ENCODE measurements at regions not wholly inside any gene's neighbourhood (a gene's known extent, or its start where the extent isn't known, plus 50 kb on each side); places are given as distances from the start of the nearest gene placed in this dataset.
"Not testable (repeated sequence)": the region's sequence is repeated elsewhere in the genome, so short reads cannot be mapped to it uniquely, and the experiment has no call there.

DNA sequence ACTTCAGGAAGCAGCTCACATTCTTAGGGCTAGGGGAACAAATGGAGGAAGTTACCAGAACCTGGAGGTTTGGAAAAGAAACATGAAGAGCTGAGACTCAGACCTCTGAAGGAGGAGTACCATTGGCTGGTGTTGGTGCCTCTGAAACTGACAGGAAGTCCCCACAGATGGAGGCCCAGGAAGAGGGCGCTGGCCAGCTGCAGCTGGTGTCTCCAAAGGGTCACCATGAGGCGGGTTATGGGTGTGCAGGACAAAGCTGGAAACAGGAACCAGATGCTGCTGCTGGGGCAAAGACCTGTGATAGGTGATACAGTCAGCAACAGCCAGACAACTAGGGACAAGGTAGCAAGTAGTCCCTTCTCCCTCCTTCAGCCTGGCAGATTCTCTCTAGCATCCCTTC lies 136.5 kb upstream of the SERPINE2 start:
- DNase-seq (ENCODE audit: low read depth in 2 of 2): no peak
- no peak overlapping the region for H3K4me3 ChIP-seq (replicated peaks in 1 of 2; ENCODE audit: low read depth in 2 of 2, low read length in 2 of 2)
- TF ChIP-seq, protein P1, sequence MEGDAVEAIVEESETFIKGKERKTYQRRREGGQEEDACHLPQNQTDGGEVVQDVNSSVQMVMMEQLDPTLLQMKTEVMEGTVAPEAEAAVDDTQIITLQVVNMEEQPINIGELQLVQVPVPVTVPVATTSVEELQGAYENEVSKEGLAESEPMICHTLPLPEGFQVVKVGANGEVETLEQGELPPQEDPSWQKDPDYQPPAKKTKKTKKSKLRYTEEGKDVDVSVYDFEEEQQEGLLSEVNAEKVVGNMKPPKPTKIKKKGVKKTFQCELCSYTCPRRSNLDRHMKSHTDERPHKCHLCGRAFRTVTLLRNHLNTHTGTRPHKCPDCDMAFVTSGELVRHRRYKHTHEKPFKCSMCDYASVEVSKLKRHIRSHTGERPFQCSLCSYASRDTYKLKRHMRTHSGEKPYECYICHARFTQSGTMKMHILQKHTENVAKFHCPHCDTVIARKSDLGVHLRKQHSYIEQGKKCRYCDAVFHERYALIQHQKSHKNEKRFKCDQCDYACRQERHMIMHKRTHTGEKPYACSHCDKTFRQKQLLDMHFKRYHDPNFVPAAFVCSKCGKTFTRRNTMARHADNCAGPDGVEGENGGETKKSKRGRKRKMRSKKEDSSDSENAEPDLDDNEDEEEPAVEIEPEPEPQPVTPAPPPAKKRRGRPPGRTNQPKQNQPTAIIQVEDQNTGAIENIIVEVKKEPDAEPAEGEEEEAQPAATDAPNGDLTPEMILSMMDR (IDR thresholded peaks at IDR 0.05; ENCODE audit: low read depth, low read length): no peak

DNA sequence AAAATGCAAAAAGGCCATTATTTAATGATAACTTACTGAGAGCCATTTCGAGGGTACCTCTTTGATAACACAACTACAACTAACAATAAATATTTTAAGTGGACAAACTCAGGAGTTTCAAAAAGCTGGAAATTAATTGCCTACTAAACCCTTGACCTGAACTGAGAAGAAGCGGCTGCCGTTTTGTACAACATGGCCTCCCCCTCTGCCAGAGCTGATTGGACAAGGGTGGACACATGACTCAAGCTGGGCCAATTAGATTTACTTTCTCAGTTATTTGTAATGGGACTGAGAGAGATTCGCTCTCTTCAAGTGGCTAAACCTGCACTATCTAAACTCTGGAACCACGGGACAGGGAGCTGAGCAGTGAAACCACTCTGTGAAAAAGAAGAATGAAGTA lies 135.9 kb upstream of the SERPINE2 start:
- DNase-seq (ENCODE audit: low read depth in 2 of 2): no peak
- no peak overlapping the region for H3K4me3 ChIP-seq (replicated peaks in 1 of 2; ENCODE audit: low read depth in 2 of 2, low read length in 2 of 2)
- TF ChIP-seq, protein P1 (IDR thresholded peaks at IDR 0.05; ENCODE audit: low read depth, low read length): no peak

DNA sequence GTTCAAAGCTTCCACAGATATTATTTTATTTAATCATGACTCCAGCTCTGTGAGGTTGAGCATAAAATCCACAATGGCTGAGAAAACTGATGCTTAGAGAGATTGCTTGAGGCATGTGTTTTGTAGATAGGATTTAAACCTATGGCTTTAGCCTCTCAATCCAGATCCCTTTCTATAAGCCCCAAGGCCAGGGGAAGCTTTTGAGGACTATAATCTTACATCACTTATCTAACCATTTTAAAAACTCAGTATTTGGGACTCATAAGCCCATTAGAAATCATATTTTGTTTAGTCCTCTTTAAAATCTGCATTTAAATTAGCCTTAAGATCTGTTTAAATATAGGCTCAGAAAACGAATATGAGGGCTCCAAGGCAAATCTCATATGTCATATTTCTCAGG lies 135.4 kb upstream of the SERPINE2 start:
- DNase-seq (ENCODE audit: low read depth in 2 of 2): no peak
- TF ChIP-seq, protein P1 (IDR thresholded peaks at IDR 0.05; ENCODE audit: low read depth, low read length): no peak
- no peak overlapping the region for H3K4me3 ChIP-seq (replicated peaks in 1 of 2; ENCODE audit: low read depth in 2 of 2, low read length in 2 of 2)

DNA sequence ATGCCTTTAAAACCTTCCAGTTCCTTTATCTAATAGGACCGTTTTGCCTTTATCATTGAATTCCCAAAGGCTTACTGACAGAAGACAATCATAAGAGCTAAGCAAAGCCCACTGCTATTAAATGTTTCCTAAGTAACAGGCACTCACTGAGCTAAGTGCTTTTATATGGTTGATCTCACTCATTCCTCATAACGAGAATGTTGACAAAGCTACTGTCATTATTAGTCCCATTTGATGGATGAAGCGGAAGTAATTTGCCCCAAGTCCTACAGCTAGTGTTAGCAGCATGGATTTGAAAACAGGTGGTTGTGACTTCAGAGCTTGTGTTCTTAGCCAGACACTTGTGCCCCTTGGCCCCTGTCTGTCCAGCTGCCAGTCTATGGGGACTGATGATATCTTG lies 134.8 kb upstream of the SERPINE2 start:
- H3K4me3 ChIP-seq (replicated peaks in 1 of 2; ENCODE audit: low read depth in 2 of 2, low read length in 2 of 2): no peak overlapping the region
- TF ChIP-seq, protein P1 (IDR thresholded peaks at IDR 0.05; ENCODE audit: low read depth, low read length): no peak
- DNase-seq (ENCODE audit: low read depth in 2 of 2): no peak

DNA sequence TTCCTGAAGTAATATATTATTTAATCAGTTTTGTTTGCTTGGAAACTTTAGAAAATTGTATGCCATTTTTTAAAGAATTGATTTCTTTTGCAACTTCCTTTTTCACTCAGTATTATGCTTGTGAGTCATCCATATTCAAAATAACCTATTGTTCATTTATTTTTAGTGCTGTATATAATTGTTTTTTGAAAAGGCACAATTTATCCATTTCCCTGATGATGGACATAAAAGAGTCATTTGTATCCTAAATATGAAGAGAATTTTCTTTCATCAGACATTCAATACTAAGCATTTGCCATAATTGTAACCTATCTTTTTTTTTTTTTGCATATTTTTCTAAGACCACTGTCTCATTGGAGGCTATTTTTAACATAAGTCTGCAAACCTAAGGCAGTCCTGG lies 134.1 kb upstream of the SERPINE2 start:
- TF ChIP-seq, protein P1 (IDR thresholded peaks at IDR 0.05; ENCODE audit: low read depth, low read length): no peak
- H3K4me3 ChIP-seq (replicated peaks in 1 of 2; ENCODE audit: low read depth in 2 of 2, low read length in 2 of 2): no peak overlapping the region
- DNase-seq (ENCODE audit: low read depth in 2 of 2): peak in 1 of 2 donors; percentile 49

DNA sequence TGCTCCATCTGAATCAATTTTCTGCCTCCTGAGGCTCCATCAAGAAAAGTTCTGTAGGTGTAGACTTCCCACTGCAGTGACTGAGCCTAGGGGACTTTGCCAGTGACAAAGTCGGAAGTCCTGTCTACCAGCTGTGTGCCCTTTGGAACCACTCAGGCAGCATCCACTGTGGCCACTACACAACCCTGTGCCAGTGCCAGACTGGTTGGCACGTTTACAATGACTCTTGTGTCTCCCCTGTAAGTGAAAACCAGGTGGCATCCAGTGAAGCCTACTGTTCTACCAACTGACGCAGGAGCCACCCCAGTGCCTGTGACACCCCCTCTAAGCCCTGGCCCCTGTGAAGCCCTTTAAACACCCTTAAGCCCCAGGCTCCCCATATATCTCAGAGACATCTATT lies 132.1 kb upstream of the SERPINE2 start:
- no peak for DNase-seq (ENCODE audit: low read depth in 2 of 2)
- H3K4me3 ChIP-seq (replicated peaks in 1 of 2; ENCODE audit: low read depth in 2 of 2, low read length in 2 of 2): no peak overlapping the region
- TF ChIP-seq, protein P1 (IDR thresholded peaks at IDR 0.05; ENCODE audit: low read depth, low read length): no peak

DNA sequence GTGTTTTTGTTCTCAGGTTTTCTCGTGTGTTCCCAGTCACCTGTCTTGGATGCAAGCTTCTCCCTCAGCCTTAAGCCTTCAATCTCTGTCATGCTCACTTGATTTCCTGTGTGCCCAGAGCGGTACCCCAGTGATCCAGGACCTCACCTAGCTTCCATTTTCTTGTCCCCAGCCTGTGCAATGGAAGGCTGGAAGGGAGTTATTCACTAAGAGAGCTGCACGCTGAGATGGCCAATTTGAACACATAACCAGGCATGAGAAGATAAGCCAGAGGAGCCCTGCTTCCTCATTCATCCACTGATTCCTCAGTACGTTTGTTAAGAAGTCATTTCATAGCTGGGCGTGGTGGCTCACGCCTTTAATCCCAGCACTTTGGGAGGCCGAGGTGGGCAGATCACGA lies 130.8 kb upstream of the SERPINE2 start:
- TF ChIP-seq, protein P1 (IDR thresholded peaks at IDR 0.05; ENCODE audit: low read depth, low read length): no peak
- no peak overlapping the region for H3K4me3 ChIP-seq (replicated peaks in 1 of 2; ENCODE audit: low read depth in 2 of 2, low read length in 2 of 2)
- no peak for DNase-seq (ENCODE audit: low read depth in 2 of 2)

DNA sequence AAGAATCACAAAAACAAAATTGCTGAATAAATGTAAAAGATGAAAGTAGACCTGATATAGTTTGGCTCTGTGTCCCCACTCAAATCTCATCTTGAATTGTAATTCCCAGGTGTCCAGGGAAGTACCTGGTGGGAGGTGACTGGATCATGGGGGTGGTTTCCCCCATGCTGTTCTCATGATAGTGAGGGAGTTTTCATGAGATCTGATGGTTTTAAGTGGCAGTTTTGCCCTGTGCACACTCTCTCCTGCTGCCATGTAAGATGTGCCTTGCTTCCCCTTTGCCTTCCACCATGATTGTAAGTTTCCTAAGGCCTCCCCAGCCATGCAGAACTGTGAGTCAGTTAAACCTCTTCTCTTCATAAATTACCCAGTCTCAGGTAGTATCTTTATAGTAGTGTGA lies 128.7 kb upstream of the SERPINE2 start:
- not testable (repeated sequence) for DNase-seq (ENCODE audit: low read depth in 2 of 2); H3K4me3 ChIP-seq (replicated peaks in 1 of 2; ENCODE audit: low read depth in 2 of 2, low read length in 2 of 2)

All from cardiac fibroblast (primary cell).